ENCODE measurements at regions not wholly inside any gene's neighbourhood (a gene's known extent, or its start where the extent isn't known, plus 50 kb on each side); places are given as distances from the start of the nearest gene placed in this dataset.

GRCh38 chr12:124400124-124400523 lies 105.2 kb downstream of the RFLNA start:
- TF ChIP-seq, protein P1, sequence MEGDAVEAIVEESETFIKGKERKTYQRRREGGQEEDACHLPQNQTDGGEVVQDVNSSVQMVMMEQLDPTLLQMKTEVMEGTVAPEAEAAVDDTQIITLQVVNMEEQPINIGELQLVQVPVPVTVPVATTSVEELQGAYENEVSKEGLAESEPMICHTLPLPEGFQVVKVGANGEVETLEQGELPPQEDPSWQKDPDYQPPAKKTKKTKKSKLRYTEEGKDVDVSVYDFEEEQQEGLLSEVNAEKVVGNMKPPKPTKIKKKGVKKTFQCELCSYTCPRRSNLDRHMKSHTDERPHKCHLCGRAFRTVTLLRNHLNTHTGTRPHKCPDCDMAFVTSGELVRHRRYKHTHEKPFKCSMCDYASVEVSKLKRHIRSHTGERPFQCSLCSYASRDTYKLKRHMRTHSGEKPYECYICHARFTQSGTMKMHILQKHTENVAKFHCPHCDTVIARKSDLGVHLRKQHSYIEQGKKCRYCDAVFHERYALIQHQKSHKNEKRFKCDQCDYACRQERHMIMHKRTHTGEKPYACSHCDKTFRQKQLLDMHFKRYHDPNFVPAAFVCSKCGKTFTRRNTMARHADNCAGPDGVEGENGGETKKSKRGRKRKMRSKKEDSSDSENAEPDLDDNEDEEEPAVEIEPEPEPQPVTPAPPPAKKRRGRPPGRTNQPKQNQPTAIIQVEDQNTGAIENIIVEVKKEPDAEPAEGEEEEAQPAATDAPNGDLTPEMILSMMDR (IDR thresholded peaks at IDR 0.05), result no peak
- TF ChIP-seq ZFX (IDR thresholded peaks at IDR 0.05; ENCODE audit: borderline replicate concordance), result no peak
